ENCODE measurements at regions not wholly inside any gene's neighbourhood (a gene's known extent, or its start where the extent isn't known, plus 50 kb on each side); places are given as distances from the start of the nearest gene placed in this dataset.
"Not testable (repeated sequence)": the region's sequence is repeated elsewhere in the genome, so short reads cannot be mapped to it uniquely, and the experiment has no call there.

GRCh38 chr2:111474198-111474705 lies 353.5 kb downstream of the BCL2L11 start:
- not testable (repeated sequence) for DNase-seq (ENCODE audit: low spot score)

- not testable (repeated sequence) for DNase-seq (ENCODE audit: low spot score)
Measured at GRCh38 chr2:111478335-111478734, 357.6 kb downstream of the BCL2L11 start.

- DNase-seq (ENCODE audit: low spot score) = not testable (repeated sequence)
Measured at GRCh38 chr2:111478871-111479318, 358.2 kb downstream of the BCL2L11 start.

GRCh38 chr2:111480016-111480625 lies 359.4 kb downstream of the BCL2L11 start:
- DNase-seq (ENCODE audit: low spot score) = not testable (repeated sequence)

- peak; percentile 4 for DNase-seq (ENCODE audit: low spot score)
Measured at GRCh38 chr2:111480633-111481032, 359.9 kb downstream of the BCL2L11 start.

- not testable (repeated sequence) for DNase-seq (ENCODE audit: low spot score)
Measured at GRCh38 chr2:111481219-111481618, 360.5 kb downstream of the BCL2L11 start.

GRCh38 chr2:111482987-111483679 lies 362.4 kb downstream of the BCL2L11 start:
- DNase-seq (ENCODE audit: low spot score) = not testable (repeated sequence)

GRCh38 chr2:111484097-111484496 lies 363.4 kb downstream of the BCL2L11 start:
- not testable (repeated sequence) for DNase-seq (ENCODE audit: low spot score)

GRCh38 chr2:111485895-111486294 lies 365.2 kb downstream of the BCL2L11 start:
- DNase-seq (ENCODE audit: low spot score) = not testable (repeated sequence)

GRCh38 chr2:111488451-111488850 lies 367.7 kb downstream of the BCL2L11 start:
- not testable (repeated sequence) for DNase-seq (ENCODE audit: low spot score)

- DNase-seq (ENCODE audit: low spot score) = not testable (repeated sequence)
Measured at GRCh38 chr2:111489460-111489859, 368.7 kb downstream of the BCL2L11 start.

- not testable (repeated sequence) for DNase-seq (ENCODE audit: low spot score)
Measured at GRCh38 chr2:111491181-111491580, 370.5 kb downstream of the BCL2L11 start.

- not testable (repeated sequence) for DNase-seq (ENCODE audit: low spot score)
Measured at GRCh38 chr2:111491614-111492013, 370.9 kb downstream of the BCL2L11 start.

GRCh38 chr2:111492995-111493719 lies 372.4 kb downstream of the BCL2L11 start:
- DNase-seq (ENCODE audit: low spot score) = not testable (repeated sequence)

- DNase-seq (ENCODE audit: low spot score) = not testable (repeated sequence)
Measured at GRCh38 chr2:111493720-111494078, 373.0 kb downstream of the BCL2L11 start.

- DNase-seq (ENCODE audit: low spot score) = not testable (repeated sequence)
Measured at GRCh38 chr2:111494288-111494980, 373.7 kb downstream of the BCL2L11 start.

- DNase-seq (ENCODE audit: low spot score) = not testable (repeated sequence)
Measured at GRCh38 chr2:111494981-111495315, 374.2 kb downstream of the BCL2L11 start.

- DNase-seq (ENCODE audit: low spot score) = not testable (repeated sequence)
Measured at GRCh38 chr2:111495636-111496035, 374.9 kb downstream of the BCL2L11 start.

GRCh38 chr2:111496176-111496575 lies 375.5 kb downstream of the BCL2L11 start:
- DNase-seq (ENCODE audit: low spot score) = not testable (repeated sequence)

GRCh38 chr2:111496860-111497259 lies 376.1 kb downstream of the BCL2L11 start:
- DNase-seq (ENCODE audit: low spot score) = not testable (repeated sequence)

GRCh38 chr2:111497270-111497669 lies 376.6 kb downstream of the BCL2L11 start:
- DNase-seq (ENCODE audit: low spot score) = not testable (repeated sequence)

- DNase-seq (ENCODE audit: low spot score) = not testable (repeated sequence)
Measured at GRCh38 chr2:111500536-111501062, 379.9 kb downstream of the BCL2L11 start.
